Neural progenitor cell (in vitro differentiated cells): ENCODE measurements at regions not wholly inside any gene's neighbourhood (a gene's known extent, or its start where the extent isn't known, plus 50 kb on each side); places are given as distances from the start of the nearest gene placed in this dataset.

Experiments used
- EZH2 ChIP-seq: fragments of 200-600 bp; sonication (generic); IDR thresholded peaks from 2 replicates; pipeline ENCODE4 v1.6.1; 2017; ENCODE audit warnings: antibody characterized with exemption, mild to moderate bottlenecking, moderate library complexity
- EZH2phosphoT487 ChIP-seq: fragments of 200-600 bp; sonication (generic); IDR thresholded peaks from 2 replicates; pipeline ENCODE4 v1.6.1; 2017; ENCODE audit warnings: antibody characterized with exemption
- TF ChIP-seq, protein P1 (sequence below): fragments of 200-600 bp; sonication (generic); IDR thresholded peaks from 2 replicates; pipeline ENCODE4 v1.5.1; 2017; ENCODE audit warnings: antibody characterized with exemption, mild to moderate bottlenecking

DNA sequence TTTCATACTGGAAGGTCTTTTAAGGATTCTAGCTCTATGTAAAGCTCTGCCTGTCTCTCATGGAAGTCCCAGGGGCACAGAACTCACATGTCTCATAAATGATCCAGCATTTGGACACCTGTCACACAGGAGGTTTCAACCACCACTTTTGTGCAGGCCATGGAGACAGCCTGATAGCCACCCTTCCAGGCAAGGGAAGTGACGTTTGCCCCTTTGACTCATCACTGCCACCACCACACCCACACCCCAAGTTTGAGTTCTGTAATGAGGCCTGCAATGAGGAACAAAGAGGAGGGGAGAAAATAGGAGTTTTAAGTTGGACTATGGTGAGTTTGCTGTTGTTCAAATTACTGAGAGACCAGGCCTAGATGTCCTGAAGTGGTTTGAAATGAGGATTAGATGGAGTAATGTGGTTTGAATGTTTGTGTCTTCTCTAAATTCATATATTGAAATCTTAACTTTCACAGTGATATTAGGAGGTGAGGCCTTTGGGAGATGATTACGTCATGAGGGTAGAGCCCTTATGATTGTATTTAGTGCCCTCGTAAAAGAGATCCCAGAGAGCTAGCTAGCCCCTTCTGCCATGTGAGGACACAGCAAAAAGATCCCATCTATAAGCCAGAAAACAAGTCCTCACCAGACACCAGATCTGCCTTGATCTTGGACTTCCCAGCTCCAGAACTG is 175.3 kb upstream of the EPHA4 start:
- no peak for TF ChIP-seq EZH2phosphoT487
- TF ChIP-seq, protein P1, sequence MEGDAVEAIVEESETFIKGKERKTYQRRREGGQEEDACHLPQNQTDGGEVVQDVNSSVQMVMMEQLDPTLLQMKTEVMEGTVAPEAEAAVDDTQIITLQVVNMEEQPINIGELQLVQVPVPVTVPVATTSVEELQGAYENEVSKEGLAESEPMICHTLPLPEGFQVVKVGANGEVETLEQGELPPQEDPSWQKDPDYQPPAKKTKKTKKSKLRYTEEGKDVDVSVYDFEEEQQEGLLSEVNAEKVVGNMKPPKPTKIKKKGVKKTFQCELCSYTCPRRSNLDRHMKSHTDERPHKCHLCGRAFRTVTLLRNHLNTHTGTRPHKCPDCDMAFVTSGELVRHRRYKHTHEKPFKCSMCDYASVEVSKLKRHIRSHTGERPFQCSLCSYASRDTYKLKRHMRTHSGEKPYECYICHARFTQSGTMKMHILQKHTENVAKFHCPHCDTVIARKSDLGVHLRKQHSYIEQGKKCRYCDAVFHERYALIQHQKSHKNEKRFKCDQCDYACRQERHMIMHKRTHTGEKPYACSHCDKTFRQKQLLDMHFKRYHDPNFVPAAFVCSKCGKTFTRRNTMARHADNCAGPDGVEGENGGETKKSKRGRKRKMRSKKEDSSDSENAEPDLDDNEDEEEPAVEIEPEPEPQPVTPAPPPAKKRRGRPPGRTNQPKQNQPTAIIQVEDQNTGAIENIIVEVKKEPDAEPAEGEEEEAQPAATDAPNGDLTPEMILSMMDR: no peak
- TF ChIP-seq EZH2: no peak
